IMR-90 (cell line): ENCODE measurements at regions not wholly inside any gene's neighbourhood (a gene's known extent, or its start where the extent isn't known, plus 50 kb on each side); places are given as distances from the start of the nearest gene placed in this dataset.

Experiments used
- ATAC-seq: fragments of 200-7000 bp; cut with Tn5 transposase; 2 replicates; pipeline ENCODE4 v1.9.1; 2020; ENCODE audit warnings: low read depth, mild to moderate bottlenecking, moderate library complexity
- BruUV-seq: library from RNA; stranded (reverse); fragments of 400-500 nt; replicated peaks from 2 replicates; lab custom pipeline; 2021; lab: Mats Ljungman, UMichigan
- CTCF ChIA-PET: fragments of 300-600 bp; formaldehyde crosslinking; extraction: SDS; loops from one replicate; lab custom pipeline; 2021; ENCODE audit warnings: antibody characterized with exemption; lab: Yijun Ruan, JAX
- POLR2A ChIA-PET: fragments of 300-600 bp; sonication (Branson Sonifier 250); formaldehyde crosslinking; loops from one replicate; lab custom pipeline; 2022; ENCODE audit warnings: antibody characterized with exemption; ENCODE audit not compliant: unreplicated experiment; lab: Charles Lee
- DNase-seq: peaks from one replicate; pipeline ENCODE4 v3.0.0; 2013
- H2AFZ ChIP-seq: replicated peaks from 2 replicates; pipeline ENCODE3; 2013; ENCODE audit warnings: low read length, mild to moderate bottlenecking; ENCODE audit not compliant: poor library complexity
- H2AK5ac ChIP-seq: 2 replicates; pipeline ENCODE4 v1.6.1; 2013; ENCODE audit warnings: low read depth, low read length, inconsistent platforms
- H2AK9ac ChIP-seq: replicated peaks from 2 replicates; pipeline ENCODE3; 2013; ENCODE audit warnings: mild to moderate bottlenecking, low read depth, low read length, moderate library complexity; ENCODE audit not compliant: poor library complexity
- H2BK120ac ChIP-seq: 2 replicates; pipeline ENCODE4 v1.6.1; 2013; ENCODE audit warnings: low read depth, low read length, inconsistent platforms
- H2BK15ac ChIP-seq: 3 replicates; pipeline ENCODE4 v1.6.1; 2013; ENCODE audit warnings: low read depth, low read length, inconsistent platforms
- H2BK20ac ChIP-seq: 2 replicates; pipeline ENCODE4 v1.6.1; 2013; ENCODE audit warnings: low read depth, mild to moderate bottlenecking, inconsistent platforms, low read length, moderate library complexity
- H2BK5ac ChIP-seq: 2 replicates; pipeline ENCODE4 v1.6.1; 2013; ENCODE audit warnings: mild to moderate bottlenecking, low read depth, low read length, inconsistent platforms; ENCODE audit not compliant: poor library complexity, severe bottlenecking
- H3K14ac ChIP-seq: replicated peaks from 2 replicates; pipeline ENCODE4 v1.6.1; 2013; ENCODE audit warnings: low read depth, low read length, inconsistent platforms
- H3K18ac ChIP-seq: 2 replicates; pipeline ENCODE4 v1.6.1; 2013; ENCODE audit warnings: low read depth, low read length, control low read depth
- H3K23ac ChIP-seq: 2 replicates; pipeline ENCODE4 v1.6.1; 2013; ENCODE audit warnings: low read depth, low read length, inconsistent platforms
- H3K27ac ChIP-seq: 2 replicates; pipeline ENCODE4 v1.5.1; 2013; ENCODE audit warnings: mild to moderate bottlenecking, control low read depth, low read length; ENCODE audit not compliant: insufficient read depth
- H3K27me3 ChIP-seq: 2 replicates; pipeline ENCODE4 v1.6.1; 2013; ENCODE audit warnings: low read length; ENCODE audit not compliant: control insufficient read depth, insufficient read depth
- H3K36me3 ChIP-seq: 2 replicates; pipeline ENCODE4 v1.6.1; 2013; ENCODE audit warnings: low read length, mixed read lengths; ENCODE audit not compliant: control insufficient read depth, insufficient read depth
- H3K4ac ChIP-seq: 2 replicates; pipeline ENCODE4 v1.6.1; 2013; ENCODE audit warnings: low read depth, low read length, inconsistent platforms
- H3K4me1 ChIP-seq: 2 replicates; pipeline ENCODE4 v1.6.1; 2013; ENCODE audit warnings: low read length, mixed read lengths; ENCODE audit not compliant: control insufficient read depth, insufficient read depth
- H3K4me2 ChIP-seq: 2 replicates; pipeline ENCODE4 v1.6.1; 2013; ENCODE audit warnings: low read depth, mild to moderate bottlenecking, control low read depth, low read length, moderate library complexity
- H3K4me3 ChIP-seq: 2 replicates; pipeline ENCODE4 v1.5.1; 2013; ENCODE audit warnings: low read depth, mild to moderate bottlenecking, control low read depth, low read length, moderate library complexity; ENCODE audit not compliant: insufficient read depth
- H3K56ac ChIP-seq: 2 replicates; pipeline ENCODE4 v1.6.1; 2013; ENCODE audit warnings: low read length, inconsistent platforms; ENCODE audit not compliant: insufficient read depth; ENCODE audit errors: extremely low read depth
- H3K79me1 ChIP-seq, 2 experiments: 2 replicates each; pipeline ENCODE4 v1.6.1; 2013; ENCODE audit warnings: low read length in 2 of 2, inconsistent platforms in 1 of 2, low read depth in 1 of 2
- H3K9ac ChIP-seq: 2 replicates; pipeline ENCODE4 v1.6.1; 2013; ENCODE audit warnings: low read depth, low read length, control low read depth
- H3K9me1 ChIP-seq: 2 replicates; pipeline ENCODE4 v1.6.1; 2013; ENCODE audit warnings: low read length, inconsistent platforms; ENCODE audit not compliant: insufficient read depth
- H3K9me3 ChIP-seq: 2 replicates; pipeline ENCODE4 v1.6.1; 2013; ENCODE audit warnings: low read length; ENCODE audit not compliant: control insufficient read depth, insufficient read depth
- H4K20me1 ChIP-seq: 2 replicates; pipeline ENCODE4 v1.6.1; 2013; ENCODE audit warnings: low read length, inconsistent platforms; ENCODE audit not compliant: insufficient read depth
- H4K5ac ChIP-seq: 2 replicates; pipeline ENCODE4 v1.6.1; 2013; ENCODE audit warnings: mild to moderate bottlenecking, low read depth, low read length, control low read depth
- H4K8ac ChIP-seq, 2 experiments: 2 replicates each; pipeline ENCODE4 v1.6.1; 2013; ENCODE audit warnings: low read depth in 2 of 2, low read length in 2 of 2, control low read depth in 1 of 2, inconsistent platforms in 1 of 2
- H4K91ac ChIP-seq: 2 replicates; pipeline ENCODE4 v1.6.1; 2013; ENCODE audit warnings: low read depth, low read length, inconsistent platforms; ENCODE audit not compliant: insufficient read depth
- BHLHE40 ChIP-seq: fragments of 150-350 bp; IDR thresholded peaks from 2 replicates; pipeline ENCODE4 v1.6.1; 2016; ENCODE audit warnings: mild to moderate bottlenecking, low read depth, low read length
- CEBPB ChIP-seq: IDR thresholded peaks from 2 replicates; pipeline ENCODE4 v1.6.1; 2012; ENCODE audit warnings: low read depth, low read length, improper control_type of control experiment
- CHD1 ChIP-seq: IDR thresholded peaks from 2 replicates; pipeline ENCODE4 v1.6.1; 2012; ENCODE audit warnings: low read depth, low read length, improper control_type of control experiment
- ELK1 ChIP-seq: fragments of 150-350 bp; IDR thresholded peaks from 2 replicates; pipeline ENCODE4 v1.6.1; 2016; ENCODE audit warnings: low read depth, mild to moderate bottlenecking, low read length, moderate library complexity, borderline replicate concordance
- MAFK ChIP-seq: IDR thresholded peaks from 2 replicates; pipeline ENCODE4 v1.6.1; 2012; ENCODE audit warnings: low read depth, low read length, improper control_type of control experiment
- MAZ ChIP-seq: IDR thresholded peaks from 2 replicates; pipeline ENCODE4 v1.6.1; 2012; ENCODE audit warnings: low read depth, mild to moderate bottlenecking, low read length, improper control_type of control experiment, moderate library complexity, borderline replicate concordance
- MXI1 ChIP-seq: IDR thresholded peaks from 2 replicates; pipeline ENCODE4 v1.6.1; 2012; ENCODE audit warnings: low read depth, mild to moderate bottlenecking, low read length, moderate library complexity, borderline replicate concordance
- POLR2A ChIP-seq: IDR thresholded peaks from 2 replicates; pipeline ENCODE4 v1.6.1; 2012; ENCODE audit warnings: mild to moderate bottlenecking, low read depth, low read length
- RAD21 ChIP-seq: IDR thresholded peaks from 2 replicates; pipeline ENCODE4 v1.6.1; 2012; ENCODE audit warnings: low read length, improper control_type of control experiment
- RCOR1 ChIP-seq: IDR thresholded peaks from 2 replicates; pipeline ENCODE4 v1.6.1; 2012; ENCODE audit warnings: mild to moderate bottlenecking, low read length, improper control_type of control experiment; ENCODE audit not compliant: insufficient replicate concordance
- SMC3 ChIP-seq: fragments of 150-350 bp; IDR thresholded peaks from 2 replicates; pipeline ENCODE4 v1.6.1; 2016; ENCODE audit warnings: low read depth, mild to moderate bottlenecking, antibody characterized with exemption, low read length, moderate library complexity
- USF2 ChIP-seq: fragments of 150-350 bp; IDR thresholded peaks from 2 replicates; pipeline ENCODE4 v1.6.1; 2017; ENCODE audit warnings: mild to moderate bottlenecking, antibody characterized with exemption, low read length, low read depth
- WGBS, 2 experiments: methylation state at CpG; one replicate each; pipeline versions ENCODE4 v1.1.5 to v1.1.7; 2013; ENCODE audit warnings: missing lambda C conversion rate in 2 of 2; ENCODE audit not compliant: insufficient read length in 1 of 2; ENCODE audit errors: extremely low coverage in 2 of 2; 5-methylcytosine and 5-hydroxymethylcytosine counted together
- dilution Hi-C: fragments of 300-500 bp; cut with HindIII; formaldehyde crosslinking; loops from one replicate; pipeline ENCODE4 v1.14.3; 2018; ENCODE audit warnings: low sequenced_read_pairs; ENCODE audit not compliant: unreplicated experiment
- in situ Hi-C: fragments of 300-500 bp; cut with MboI; formaldehyde crosslinking; loops from 3 replicates; pipeline ENCODE4 v1.14.3; 2019; ENCODE audit warnings: low sequenced_read_pairs, inconsistent platforms, mixed read lengths
- intact Hi-C: fragments of 100-400 bp; cut with micrococcal nuclease; formaldehyde crosslinking; loops from 2 replicates; pipeline ENCODE4 v1.10.0; 2022

- Histone ChIP-seq H2AK5ac (no peak overlapping the region), H3K4me1 (no peaks in the 10 kb centered on the region), H4K20me1 (no peaks in the 10 kb centered on the region), H3K18ac (no peak overlapping the region), H4K5ac (no peak overlapping the region), H2BK120ac (no peak overlapping the region), H3K4me2 (no peak overlapping the region), H2BK15ac (no peak overlapping the region), H3K9me1 (no peaks in the 10 kb centered on the region), H3K27ac (no peak overlapping the region), H3K23ac (no peak overlapping the region), H3K27me3 (no peaks in the 10 kb centered on the region), H2BK5ac (no peak overlapping the region), H3K4me3 (no peak overlapping the region), H2BK20ac (no peak overlapping the region), H4K91ac (no peak overlapping the region), H2AK9ac (no peak overlapping the region), H3K36me3 (no peaks in the 10 kb centered on the region), H2AFZ (no peak overlapping the region), H3K56ac (no peak overlapping the region), H3K79me1 (no peaks in the 10 kb centered on the region), H3K14ac (no peak overlapping the region), H4K8ac (no peak overlapping the region), H3K9me3 (no peaks in the 10 kb centered on the region), H3K4ac (no peak overlapping the region), H3K9ac (no peak overlapping the region)
- intact Hi-C loops (no loop called here), dilution Hi-C loops (no loop called here), in situ Hi-C loops (no loop called here)
- ChIA-PET POLR2A (no interaction called here), CTCF (no interaction called here)
- DNase-seq (no peak), ATAC-seq (no peak)
- no peak for TF ChIP-seq BHLHE40
- TF ChIP-seq MXI1: no peak
- TF ChIP-seq MAFK: no peak
- no peak for TF ChIP-seq RAD21
- TF ChIP-seq SMC3: no peak
- no peak for TF ChIP-seq USF2
- no peak for TF ChIP-seq ELK1
- no peak for TF ChIP-seq POLR2A
- no peak for TF ChIP-seq MAZ
- TF ChIP-seq CHD1: no peak
- no peak for TF ChIP-seq RCOR1
- TF ChIP-seq CEBPB: no peak
- no CpG with 5 or more reads among the region's 1 CpG for WGBS, 2 experiments
- no TSS peak for BruUV-seq
Measured at GRCh38 chr13:108527844-108528243, 101.6 kb upstream of the MYO16 start.
